OCI-LY7 (cell line): ENCODE measurements at regions not wholly inside any gene's neighbourhood (a gene's known extent, or its start where the extent isn't known, plus 50 kb on each side); places are given as distances from the start of the nearest gene placed in this dataset.

Source experiments
- BruUV-seq: library from RNA; stranded (reverse); fragments of 400-500 nt; replicated peaks from 2 replicates; lab custom pipeline; 2021; lab: Mats Ljungman, UMichigan
- CTCF ChIA-PET: fragments of 300-600 bp; sonication (Branson Sonifier 250); formaldehyde crosslinking; loops from one replicate; lab custom pipeline; 2022; ENCODE audit warnings: antibody characterized with exemption; ENCODE audit not compliant: unreplicated experiment; lab: Charles Lee
- POLR2A ChIA-PET: fragments of 300-600 bp; sonication (Branson Sonifier 250); formaldehyde crosslinking; loops from one replicate; lab custom pipeline; 2022; ENCODE audit warnings: antibody characterized with exemption; lab: Charles Lee
- DNase-seq: peaks from one replicate; pipeline ENCODE4 v3.0.0-alpha.2; 2015; ENCODE audit warnings: low spot score
- H2AFZ ChIP-seq: fragments of 200-600 bp; sonication (generic), shearing (Covaris generic); 2 replicates; pipeline ENCODE4 v1.6.1; 2014; ENCODE audit warnings: mild to moderate bottlenecking, antibody characterized with exemption, low read length, moderate library complexity
- H3K27ac ChIP-seq: fragments of 200-600 bp; sonication (generic); 2 replicates; pipeline ENCODE4 v1.5.1; 2014; ENCODE audit warnings: mixed run types, low read depth, mild to moderate bottlenecking, moderate library complexity, low read length, inconsistent platforms; ENCODE audit not compliant: poor library complexity, severe bottlenecking
- H3K36me3 ChIP-seq: fragments of 200-600 bp; sonication (generic); 2 replicates; pipeline ENCODE4 v1.6.1; 2014; ENCODE audit warnings: mild to moderate bottlenecking, antibody characterized with exemption, low read length, moderate library complexity, mixed read lengths; ENCODE audit not compliant: insufficient read depth
- H3K4me1 ChIP-seq: fragments of 200-600 bp; sonication (generic); 2 replicates; pipeline ENCODE4 v1.5.1; 2014; ENCODE audit warnings: mild to moderate bottlenecking, low read length; ENCODE audit not compliant: insufficient read depth, poor library complexity, severe bottlenecking
- H3K4me2 ChIP-seq: fragments of 200-600 bp; sonication (generic); 2 replicates; pipeline ENCODE4 v1.6.1; 2014; ENCODE audit warnings: mild to moderate bottlenecking, low read length
- H3K4me3 ChIP-seq: fragments of 200-600 bp; sonication (generic); 2 replicates; pipeline ENCODE4 v1.5.1; 2014; ENCODE audit warnings: mild to moderate bottlenecking, low read depth, low read length; ENCODE audit not compliant: poor library complexity, severe bottlenecking
- H3K79me2 ChIP-seq: fragments of 200-600 bp; sonication (generic); 2 replicates; pipeline ENCODE4 v1.6.1; 2016; ENCODE audit warnings: low read depth, mild to moderate bottlenecking, low read length, moderate library complexity, mixed read lengths; ENCODE audit not compliant: insufficient read depth
- H3K9me2 ChIP-seq: fragments of 200-600 bp; sonication (generic); 2 replicates; pipeline ENCODE4 v1.6.1; 2016; ENCODE audit warnings: mild to moderate bottlenecking, low read length, mixed read lengths; ENCODE audit not compliant: insufficient read depth
- H3K9me3 ChIP-seq: fragments of 200-600 bp; sonication (generic); 2 replicates; pipeline ENCODE4 v1.6.1; 2014; ENCODE audit warnings: mild to moderate bottlenecking, mixed run types, low read length, mixed read lengths
- H4K20me1 ChIP-seq: fragments of 200-600 bp; sonication (generic); 2 replicates; pipeline ENCODE4 v1.6.1; 2014; ENCODE audit warnings: mild to moderate bottlenecking, antibody characterized with exemption, low read length, moderate library complexity, mixed read lengths; ENCODE audit not compliant: insufficient read depth
- EZH2phosphoT487 ChIP-seq: fragments of 200-600 bp; sonication (generic); IDR thresholded peaks from 2 replicates; pipeline ENCODE4 v1.6.1; 2018; ENCODE audit warnings: low read depth, borderline replicate concordance, mild to moderate bottlenecking, mixed run types, antibody characterized with exemption, low read length, moderate library complexity, mixed read lengths
- intact Hi-C: fragments of 100-400 bp; cut with micrococcal nuclease; formaldehyde crosslinking; loops from one replicate; pipeline ENCODE4 v1.10.0; 2022; ENCODE audit not compliant: unreplicated experiment
- TF ChIP-seq, protein P1 (sequence below): fragments of 200-600 bp; sonication (generic); conservative IDR thresholded peaks from 2 replicates; pipeline ENCODE4 v1.5.1; 2014; ENCODE audit warnings: mild to moderate bottlenecking, antibody characterized with exemption, low read length, moderate library complexity, mixed read lengths

DNA sequence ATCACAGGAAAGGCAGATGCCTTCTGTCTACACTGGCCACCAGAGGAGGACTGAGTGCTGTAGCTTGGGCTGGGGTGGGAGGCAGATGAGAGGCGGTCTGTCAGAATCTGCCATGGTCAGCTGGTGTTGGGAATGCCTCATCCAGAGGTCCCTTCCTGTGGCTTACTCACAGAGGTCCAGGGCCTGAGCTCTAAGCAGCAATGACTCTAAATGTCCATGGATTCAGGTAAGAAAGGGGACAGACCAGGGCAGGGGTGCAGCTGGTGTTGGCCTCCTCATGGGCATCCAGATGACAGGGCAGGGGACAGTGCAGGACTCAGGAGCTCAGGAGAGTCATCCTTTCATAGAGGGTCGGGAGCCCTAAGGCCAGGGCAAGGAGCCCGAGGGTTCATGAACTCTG, 165.0 kb downstream of the ICE1 start:
- intact Hi-C loops, result no loop called here
- H3K9me3 ChIP-seq, result no peaks in the 10 kb centered on the region
- H4K20me1 ChIP-seq, result no peaks in the 10 kb centered on the region
- no peaks in the 10 kb centered on the region for H3K9me2 ChIP-seq
- POLR2A ChIA-PET, result interaction anchor here (0.8 kb wide), 1 partner anchor 22 kb away, joined by 3 read pairs; no protein-coding TSS in a partner anchor
- CTCF ChIA-PET, result no interaction called here
- H3K79me2 ChIP-seq, result no peaks in the 10 kb centered on the region
- BruUV-seq, result no TSS peak
- no peaks in the 10 kb centered on the region for H3K4me1 ChIP-seq
- no peak overlapping the region for H3K4me3 ChIP-seq
- no peaks in the 10 kb centered on the region for H3K36me3 ChIP-seq
- TF ChIP-seq, protein P1, sequence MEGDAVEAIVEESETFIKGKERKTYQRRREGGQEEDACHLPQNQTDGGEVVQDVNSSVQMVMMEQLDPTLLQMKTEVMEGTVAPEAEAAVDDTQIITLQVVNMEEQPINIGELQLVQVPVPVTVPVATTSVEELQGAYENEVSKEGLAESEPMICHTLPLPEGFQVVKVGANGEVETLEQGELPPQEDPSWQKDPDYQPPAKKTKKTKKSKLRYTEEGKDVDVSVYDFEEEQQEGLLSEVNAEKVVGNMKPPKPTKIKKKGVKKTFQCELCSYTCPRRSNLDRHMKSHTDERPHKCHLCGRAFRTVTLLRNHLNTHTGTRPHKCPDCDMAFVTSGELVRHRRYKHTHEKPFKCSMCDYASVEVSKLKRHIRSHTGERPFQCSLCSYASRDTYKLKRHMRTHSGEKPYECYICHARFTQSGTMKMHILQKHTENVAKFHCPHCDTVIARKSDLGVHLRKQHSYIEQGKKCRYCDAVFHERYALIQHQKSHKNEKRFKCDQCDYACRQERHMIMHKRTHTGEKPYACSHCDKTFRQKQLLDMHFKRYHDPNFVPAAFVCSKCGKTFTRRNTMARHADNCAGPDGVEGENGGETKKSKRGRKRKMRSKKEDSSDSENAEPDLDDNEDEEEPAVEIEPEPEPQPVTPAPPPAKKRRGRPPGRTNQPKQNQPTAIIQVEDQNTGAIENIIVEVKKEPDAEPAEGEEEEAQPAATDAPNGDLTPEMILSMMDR, result no peak
- TF ChIP-seq EZH2phosphoT487, result no peak
- no peak overlapping the region for H3K4me2 ChIP-seq
- no peak overlapping the region for H3K27ac ChIP-seq
- H2AFZ ChIP-seq, result no peak overlapping the region
- no peak for DNase-seq

DNA sequence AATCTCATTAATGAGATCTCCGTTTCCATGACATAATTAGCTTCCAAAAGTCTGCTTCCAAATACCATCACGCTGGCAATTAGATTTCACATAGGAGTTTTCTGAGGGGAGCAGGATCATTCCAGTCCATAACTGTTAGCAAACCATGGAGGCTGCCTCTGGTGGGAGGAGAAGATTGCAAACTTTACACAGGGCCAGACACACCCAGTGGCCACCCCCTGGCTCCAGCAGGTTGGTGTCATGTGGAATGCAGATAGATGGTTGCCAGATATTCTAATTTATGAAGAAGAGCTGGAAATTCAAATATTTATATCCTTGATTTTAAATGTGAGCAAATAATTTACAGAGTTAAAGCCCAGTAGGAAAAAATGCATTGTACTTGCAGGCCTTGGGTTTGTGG, 164.2 kb downstream of the ICE1 start:
- POLR2A ChIA-PET, result interaction anchor here (0.6 to 0.8 kb wide), 2 partner anchors 22 to 50 kb away, joined by 3 read pairs; no protein-coding TSS in a partner anchor
- H2AFZ ChIP-seq, result no peak overlapping the region
- H3K4me3 ChIP-seq, result no peak overlapping the region
- BruUV-seq, result no TSS peak
- no peaks in the 10 kb centered on the region for H3K9me2 ChIP-seq
- no peaks in the 10 kb centered on the region for H3K4me1 ChIP-seq
- no peak for TF ChIP-seq EZH2phosphoT487
- TF ChIP-seq, protein P1, result no peak
- no peaks in the 10 kb centered on the region for H3K9me3 ChIP-seq
- no peak for DNase-seq
- no peaks in the 10 kb centered on the region for H4K20me1 ChIP-seq
- H3K79me2 ChIP-seq, result no peaks in the 10 kb centered on the region
- intact Hi-C loops, result no loop called here
- H3K27ac ChIP-seq, result no peak overlapping the region
- CTCF ChIA-PET, result no interaction called here
- no peak overlapping the region for H3K4me2 ChIP-seq
- H3K36me3 ChIP-seq, result no peaks in the 10 kb centered on the region

DNA sequence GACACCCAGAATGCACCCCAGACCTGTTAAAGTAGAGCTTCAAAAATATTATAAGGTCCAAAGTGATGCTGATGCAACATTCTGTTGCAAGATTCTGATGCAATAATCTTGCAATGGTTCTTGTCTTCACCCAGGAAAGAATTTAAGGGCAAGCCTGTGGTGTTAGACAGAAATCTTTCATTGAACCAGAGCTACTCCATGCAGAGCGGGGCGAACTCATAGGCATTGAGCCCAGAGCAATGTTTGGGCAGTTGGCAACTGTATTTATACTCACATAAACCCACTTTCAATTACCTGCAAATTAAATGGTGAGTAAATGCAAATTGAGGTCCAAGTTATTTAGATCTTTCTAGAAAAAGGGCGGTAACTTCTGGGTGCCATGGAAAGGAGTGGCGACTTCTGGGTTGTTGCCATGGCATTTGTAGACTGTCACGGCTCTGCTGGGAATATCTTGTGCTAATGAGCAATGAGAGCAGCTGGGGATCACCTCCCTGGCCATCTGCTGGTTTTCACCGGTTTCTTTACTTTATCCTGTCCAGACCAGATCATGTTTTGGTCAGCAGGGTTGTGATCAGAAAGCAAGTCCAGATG, 163.4 kb downstream of the ICE1 start:
- Histone ChIP-seq H3K9me3 (no peaks in the 10 kb centered on the region), H2AFZ (no peak overlapping the region), H3K27ac (no peak overlapping the region), H3K4me3 (no peak overlapping the region), H3K4me2 (no peak overlapping the region), H3K36me3 (no peaks in the 10 kb centered on the region), H4K20me1 (no peaks in the 10 kb centered on the region), H3K79me2 (no peaks in the 10 kb centered on the region), H3K4me1 (no peaks in the 10 kb centered on the region), H3K9me2 (no peaks in the 10 kb centered on the region)
- peak; percentile 4 for DNase-seq
- intact Hi-C loops, result no loop called here
- POLR2A ChIA-PET, result interaction anchor here (0.6 kb wide), 1 partner anchor 802 kb away, joined by 3 read pairs; no protein-coding TSS in a partner anchor
- TF ChIP-seq EZH2phosphoT487, result no peak
- TF ChIP-seq, protein P1, result no peak
- BruUV-seq, result no TSS peak
- CTCF ChIA-PET, result no interaction called here
